ENCODE measurements at regions not wholly inside any gene's neighbourhood (a gene's known extent, or its start where the extent isn't known, plus 50 kb on each side); places are given as distances from the start of the nearest gene placed in this dataset.
"Not testable (repeated sequence)": the region's sequence is repeated elsewhere in the genome, so short reads cannot be mapped to it uniquely, and the experiment has no call there.

DNA sequence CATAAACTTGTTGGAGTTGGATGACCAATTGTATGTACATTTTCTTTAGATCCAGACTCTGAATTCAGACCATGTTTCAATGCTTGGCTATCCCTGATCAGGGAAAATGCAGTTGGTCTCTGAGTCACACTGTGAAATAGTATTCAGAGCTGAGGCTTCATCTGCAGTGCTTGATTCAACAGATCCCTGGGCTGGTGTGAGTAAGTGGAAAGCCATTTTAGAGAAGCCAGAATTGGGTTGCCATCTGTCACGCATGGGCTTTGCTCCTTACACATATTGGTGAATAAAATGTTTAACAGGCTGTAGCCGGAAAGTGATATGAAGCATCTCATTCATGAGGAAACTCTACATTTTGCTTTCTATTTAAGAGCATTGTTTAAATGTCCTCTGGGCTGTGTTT, 50.0 kb upstream of the ACYP2 start:
- no peak for DNase-seq

DNA sequence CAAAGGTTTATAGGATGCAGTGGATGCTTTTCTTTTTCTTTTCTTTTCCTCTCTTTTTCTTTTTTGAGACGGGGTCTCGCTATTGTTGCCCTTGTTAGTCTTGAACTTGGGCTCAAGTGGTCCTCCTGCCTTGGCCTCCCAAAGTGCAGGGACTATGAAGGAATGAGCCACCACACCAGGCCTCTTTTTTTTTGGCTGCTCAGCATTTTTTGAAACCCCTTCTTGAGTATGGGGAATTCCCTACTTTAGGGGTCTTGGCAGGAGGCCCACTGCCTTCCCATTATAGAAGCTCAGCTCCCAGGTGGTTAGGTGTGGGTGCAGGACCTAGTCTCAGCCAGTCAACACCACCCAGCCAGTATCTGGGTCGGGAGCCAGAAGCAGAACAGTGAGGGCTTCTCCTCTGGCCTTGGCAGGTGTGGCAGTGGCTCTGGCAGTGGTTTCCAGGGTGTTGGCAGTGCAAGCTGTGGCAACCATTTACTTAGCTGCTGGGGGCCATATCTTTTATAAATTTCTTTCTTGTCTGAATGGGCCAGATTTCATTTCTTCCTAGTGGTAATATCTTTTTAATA, 51.4 kb upstream of the ACYP2 start:
- no peak for DNase-seq

DNA sequence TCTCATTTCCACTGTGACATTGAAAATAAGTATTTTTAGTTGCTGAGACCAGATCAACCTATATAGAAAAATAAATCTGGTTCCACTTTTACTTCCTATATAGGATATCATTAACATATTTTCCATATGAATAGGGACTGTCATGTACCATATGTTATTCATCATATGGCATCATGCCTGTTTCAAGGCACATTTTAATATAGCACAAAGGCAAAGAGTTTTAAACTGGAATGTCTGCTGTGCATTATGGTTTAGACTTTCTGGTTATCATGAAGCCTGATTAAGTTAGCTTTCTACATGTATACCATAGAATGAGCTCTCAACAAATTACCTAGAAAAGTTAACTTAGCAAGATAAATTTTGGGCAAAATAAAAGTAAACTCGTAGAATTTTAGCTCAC, 53.0 kb upstream of the ACYP2 start:
- no peak for DNase-seq

DNA sequence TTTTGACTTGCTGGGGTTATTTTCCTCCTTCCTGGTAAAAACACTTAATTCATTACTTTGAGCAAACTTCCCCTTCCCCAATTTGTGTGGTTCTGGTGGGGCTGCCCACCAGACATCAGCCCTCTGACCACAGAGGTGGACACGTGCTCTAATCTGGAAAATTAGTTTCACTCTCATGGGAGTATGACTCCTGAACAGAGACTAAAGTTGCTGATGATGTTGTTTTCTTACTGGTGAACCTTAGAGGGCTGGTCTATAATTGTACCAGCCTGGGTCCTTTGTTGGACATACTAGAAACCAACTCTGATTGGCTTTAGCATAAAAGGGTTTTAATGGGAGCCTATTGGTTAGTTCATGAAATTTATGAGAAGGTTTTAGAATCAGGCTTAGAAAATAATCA, 54.1 kb upstream of the ACYP2 start:
- no peak for DNase-seq

- DNase-seq, result no peak
Observed at GRCh38 chr2:54059986-54060385, 55.4 kb upstream of the ACYP2 start.

- DNase-seq, result no peak
Observed at GRCh38 chr2:54059504-54059903, 55.9 kb upstream of the ACYP2 start.

DNA sequence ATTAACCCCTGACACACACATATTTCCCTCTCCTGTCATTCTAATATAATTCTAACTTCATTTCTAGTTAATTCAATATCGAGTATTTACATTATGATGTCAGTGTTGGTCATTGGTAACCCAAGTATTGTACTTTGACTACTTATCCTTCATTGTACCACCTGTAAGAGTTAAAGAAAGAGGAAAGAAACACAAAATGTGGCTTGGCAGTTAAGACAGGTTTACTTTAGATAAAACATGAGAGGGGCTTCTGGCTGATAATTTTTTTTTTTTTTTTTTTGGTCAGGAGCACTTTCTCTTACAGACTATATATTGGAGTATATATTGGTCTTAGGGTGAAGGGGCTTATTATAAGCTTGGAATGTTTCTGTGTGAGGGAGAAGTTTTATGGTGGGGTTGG, 57.0 kb upstream of the ACYP2 start:
- DNase-seq, result no peak

GRCh38 chr2:54054774-54055173, 60.6 kb upstream of the ACYP2 start:
- no peak for DNase-seq

- no peak for DNase-seq
Observed at GRCh38 chr2:54054271-54054670, 61.1 kb upstream of the ACYP2 start.

- no peak for DNase-seq
Observed at GRCh38 chr2:54053830-54054229, 61.6 kb upstream of the ACYP2 start.

DNA sequence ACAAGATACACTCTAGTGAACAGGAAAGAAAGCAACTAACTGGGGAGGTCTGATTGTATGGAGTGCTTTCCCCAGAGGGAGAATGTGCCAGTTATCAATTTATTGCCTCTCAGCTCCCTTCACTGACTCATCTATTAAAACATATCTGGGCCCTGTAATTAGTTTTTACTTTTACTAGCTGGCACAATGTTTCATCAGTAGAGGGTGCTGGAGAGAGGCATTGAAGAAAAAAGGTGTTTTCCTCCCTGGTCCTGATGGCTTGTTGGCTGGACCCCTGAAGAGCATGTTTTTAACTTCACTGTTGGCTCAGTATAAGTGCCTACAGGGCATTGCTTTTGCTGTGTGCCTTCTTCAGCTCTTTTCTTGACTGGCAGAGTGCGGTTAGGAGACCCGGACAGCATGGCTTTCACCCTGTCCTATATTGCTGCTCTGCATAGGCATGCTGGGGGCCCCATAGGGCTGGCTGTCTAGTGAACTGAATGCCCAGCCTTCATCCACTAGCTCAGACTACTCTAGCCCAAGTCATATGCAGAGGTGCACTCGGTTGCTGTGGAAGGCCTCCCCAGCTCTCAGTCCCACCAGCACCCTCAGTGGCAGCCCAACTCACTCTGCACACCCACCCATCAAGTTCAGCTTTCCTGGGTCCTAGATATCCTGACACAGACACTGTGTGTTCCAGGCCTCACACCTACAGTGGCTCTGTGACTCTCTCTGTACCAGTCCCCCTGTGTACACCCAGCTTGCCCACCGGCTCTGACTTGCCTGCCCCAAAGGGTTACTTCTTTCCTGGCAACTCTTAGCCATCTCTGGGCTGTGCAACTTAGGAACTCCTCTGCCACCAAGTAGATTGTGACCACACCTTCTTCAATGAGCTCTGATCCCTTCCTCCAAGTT, 62.3 kb upstream of the ACYP2 start:
- DNase-seq, result no peak

DNA sequence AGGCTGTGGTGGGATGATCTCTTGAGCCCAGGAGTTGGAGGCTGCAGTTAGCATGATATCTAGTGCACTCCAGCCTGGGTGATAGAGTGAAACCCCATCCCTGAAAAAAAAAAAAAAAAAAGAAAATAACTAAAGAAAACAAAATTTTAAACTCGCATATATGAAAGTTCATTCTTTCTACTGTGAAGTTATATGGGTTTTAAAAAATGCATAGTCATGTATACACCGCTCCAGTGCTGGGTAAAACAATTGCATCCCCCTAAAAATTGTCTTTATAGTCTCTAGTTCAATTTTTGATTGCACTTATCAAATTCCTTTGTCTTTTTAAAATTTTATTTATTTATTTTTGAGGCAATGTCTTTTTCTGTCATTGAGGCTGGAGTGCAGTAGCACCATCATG, 65.0 kb upstream of the ACYP2 start:
- DNase-seq, result no peak

GRCh38 chr2:54049365-54049764, 66.0 kb upstream of the ACYP2 start:
- no peak for DNase-seq

DNA sequence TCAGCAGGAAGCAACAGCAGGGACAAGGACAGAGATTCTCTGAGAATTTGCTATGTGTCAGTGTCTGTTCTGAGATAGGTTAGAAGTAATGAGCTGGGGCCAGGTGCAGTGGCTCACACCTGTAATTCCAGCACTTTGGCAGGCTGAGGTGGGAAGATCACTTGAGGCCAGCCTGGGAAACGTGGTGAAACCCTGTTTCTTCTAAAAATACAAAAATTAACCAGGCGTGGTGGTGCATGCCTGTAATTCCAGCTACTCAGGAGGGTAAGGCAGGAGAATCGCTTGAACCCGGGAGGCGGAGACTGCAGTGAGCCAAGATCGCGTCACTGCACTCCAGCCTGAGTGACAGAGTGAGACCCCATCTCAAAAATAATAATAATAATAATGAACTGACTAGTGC, 66.5 kb upstream of the ACYP2 start:
- not testable (repeated sequence) for DNase-seq

DNA sequence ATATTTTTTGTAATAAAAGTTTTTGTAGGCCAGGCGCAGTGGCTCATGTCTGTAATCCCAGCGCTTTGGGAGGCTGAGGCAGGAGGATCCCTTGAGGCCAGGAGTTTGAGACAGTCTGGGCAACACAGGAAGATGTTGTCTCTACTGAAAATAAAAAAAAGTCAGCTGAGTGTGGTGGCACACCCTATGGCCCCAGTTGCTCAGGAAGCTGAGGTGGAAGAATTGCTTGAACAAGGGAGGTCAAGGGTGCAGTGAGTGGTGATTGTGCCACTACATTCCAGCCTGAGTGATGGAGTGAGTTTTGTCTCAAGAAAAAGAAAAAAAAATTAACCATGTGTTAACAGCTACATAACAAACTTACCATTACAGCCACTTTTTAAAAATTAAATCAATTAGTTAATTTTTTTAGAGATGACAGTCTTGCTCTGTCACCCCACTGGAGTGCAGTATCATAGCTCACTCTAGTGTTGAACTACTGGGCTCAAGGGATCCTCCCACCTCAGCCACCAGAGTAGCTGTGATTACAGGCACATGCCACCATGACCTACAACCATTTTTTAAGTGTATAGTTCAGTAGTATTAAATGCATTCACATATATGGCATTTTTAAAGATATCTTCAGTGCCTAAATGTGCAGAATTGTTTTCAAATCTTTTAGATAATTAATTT, 67.2 kb upstream of the ACYP2 start:
- no peak for DNase-seq

- DNase-seq, result no peak
Observed at GRCh38 chr2:54047658-54048057, 67.8 kb upstream of the ACYP2 start.

- DNase-seq, result no peak
Observed at GRCh38 chr2:54047091-54047490, 68.3 kb upstream of the ACYP2 start.

DNA sequence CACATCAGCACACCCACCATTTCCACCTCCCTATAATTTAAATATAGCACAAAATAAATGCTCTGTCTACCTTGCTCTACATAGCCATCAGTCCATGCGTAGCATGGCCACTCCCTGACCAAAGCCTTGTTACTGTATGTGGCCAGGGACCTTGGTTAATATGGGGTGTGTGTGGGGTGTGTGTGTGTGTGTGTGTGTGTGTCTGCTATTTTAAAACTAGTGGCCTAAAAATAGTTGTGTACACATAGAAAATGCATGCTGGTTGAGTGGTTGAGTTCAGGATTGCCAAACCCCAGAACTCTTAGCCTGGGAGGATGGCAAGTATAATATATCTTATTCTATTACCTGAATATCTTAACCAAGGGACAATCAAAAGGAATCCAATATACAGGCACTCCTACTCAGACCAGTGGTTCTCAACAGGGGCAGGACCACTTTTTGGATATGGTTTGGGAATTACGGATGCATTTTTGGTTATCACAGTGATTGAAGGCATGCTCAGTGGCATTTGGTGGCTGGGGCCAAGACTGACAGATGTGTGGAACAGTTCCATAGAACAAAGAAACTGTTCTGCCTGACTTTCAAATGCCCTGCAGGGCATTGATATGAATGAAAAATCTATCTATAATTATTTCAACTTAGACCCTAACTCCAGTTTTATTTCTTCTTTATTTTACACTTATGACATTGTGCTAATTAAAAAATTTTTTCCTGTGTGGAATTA, 72.3 kb upstream of the PSME4 start:
- DNase-seq, result no peak

GRCh38 chr2:54042341-54042740, 71.5 kb upstream of the PSME4 start:
- DNase-seq, result no peak

- no peak for DNase-seq
Observed at GRCh38 chr2:54041135-54041534, 70.3 kb upstream of the PSME4 start.

GRCh38 chr2:54040685-54041084, 69.9 kb upstream of the PSME4 start:
- no peak for DNase-seq

DNA sequence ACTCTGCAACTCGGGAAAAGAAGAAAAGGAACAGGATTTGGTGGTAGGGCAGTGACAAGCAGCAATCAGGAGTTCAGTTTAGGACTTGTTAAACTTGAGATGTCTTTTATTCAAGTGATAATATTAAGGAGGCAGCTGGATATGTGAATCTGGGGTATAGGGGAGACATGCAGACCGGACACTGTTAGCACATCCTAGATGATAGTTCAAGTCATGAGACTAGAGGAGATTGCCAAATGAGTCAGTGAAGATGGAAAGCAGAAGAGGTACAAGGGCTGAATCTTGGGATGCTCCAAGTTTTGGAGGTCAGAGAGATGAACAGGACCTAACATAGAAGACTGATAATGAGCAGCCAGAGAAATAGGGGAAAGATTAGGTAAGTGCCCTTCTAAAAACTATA, 69.5 kb upstream of the PSME4 start:
- DNase-seq, result no peak

DNA sequence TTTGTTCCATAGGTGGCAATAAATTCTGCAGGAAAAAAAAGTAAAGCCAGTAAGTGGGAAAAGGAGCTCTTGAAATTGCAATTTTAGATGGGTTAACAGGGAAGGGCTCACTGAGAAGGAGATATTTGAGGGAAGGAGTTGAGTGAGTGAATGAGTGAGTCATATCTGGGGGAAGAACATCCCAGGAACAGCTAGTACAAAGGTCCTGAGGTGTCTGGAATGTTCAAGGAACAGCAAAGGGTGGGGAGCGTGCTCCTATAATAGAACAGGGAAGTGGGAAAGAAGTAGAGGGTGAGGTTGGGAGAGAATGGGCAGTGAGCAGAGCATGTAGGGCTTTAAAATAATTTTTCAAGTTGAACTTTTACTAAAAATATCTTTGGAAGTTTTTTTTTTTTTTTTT, 68.0 kb upstream of the PSME4 start:
- no peak for DNase-seq

- DNase-seq, result not testable (repeated sequence)
Observed at GRCh38 chr2:54031288-54031687, 60.5 kb upstream of the PSME4 start.

Data from NCI-H2029 treated with DMSO at 0.1 percent for 48 hours (cell line).